ENCODE measurements at regions not wholly inside any gene's neighbourhood (a gene's known extent, or its start where the extent isn't known, plus 50 kb on each side); places are given as distances from the start of the nearest gene placed in this dataset.
"Not testable (repeated sequence)": the region's sequence is repeated elsewhere in the genome, so short reads cannot be mapped to it uniquely, and the experiment has no call there.

DNA sequence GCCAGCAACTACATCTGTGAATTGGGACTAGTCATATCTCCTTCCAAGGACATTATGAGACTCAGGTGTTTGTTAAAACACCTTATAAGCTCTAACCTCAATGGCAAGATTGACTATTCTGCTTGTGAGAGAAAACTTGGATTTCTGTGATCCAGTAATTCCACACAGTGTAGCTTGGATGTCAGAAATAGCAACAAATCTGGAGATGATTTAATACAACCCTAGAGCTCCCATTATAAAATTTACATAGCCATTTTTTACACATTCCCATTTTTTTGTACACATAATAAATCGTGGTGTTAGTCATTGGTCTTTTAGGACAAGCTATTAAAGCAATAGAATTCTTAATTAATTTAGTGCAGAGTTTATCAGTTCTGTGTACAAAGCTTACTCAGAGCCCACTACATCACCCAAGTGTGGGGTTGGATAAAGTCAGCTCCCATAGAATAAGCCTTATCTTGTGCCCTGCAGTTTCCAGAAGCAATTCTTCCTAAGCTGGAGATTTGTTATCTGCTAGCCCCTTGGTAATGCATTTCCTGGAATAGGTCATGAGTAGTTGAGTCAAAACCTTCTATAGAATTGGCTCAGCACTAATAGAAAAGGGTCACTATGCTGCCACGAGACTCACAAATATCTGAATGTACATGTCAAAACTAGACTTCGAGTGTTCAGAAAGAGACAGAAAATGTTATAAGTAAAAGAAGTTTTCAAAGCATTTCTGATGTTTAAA lies 434.0 kb upstream of the RUNX1 start:
- in situ Hi-C loops (cut with MboI; ENCODE audit: low sequenced_read_pairs): no loop called here

DNA sequence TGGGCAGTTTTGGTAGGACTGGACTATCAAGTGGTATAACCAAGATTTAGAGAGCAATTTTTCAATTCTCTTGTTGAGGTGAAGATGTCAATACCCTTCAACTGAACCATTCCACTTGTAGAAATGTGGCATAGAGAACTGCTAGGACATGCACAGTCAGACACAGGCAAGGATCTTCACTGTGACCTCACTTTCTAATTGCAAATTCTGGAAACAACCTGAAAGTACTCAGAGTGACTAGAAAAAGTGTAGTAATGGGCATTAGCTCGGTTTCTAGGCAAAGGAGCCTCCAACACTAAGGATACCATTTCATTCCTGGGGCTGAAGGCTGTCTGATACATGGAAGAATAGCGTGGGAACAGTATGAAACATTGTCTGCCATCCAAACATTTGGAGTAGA lies 433.0 kb upstream of the RUNX1 start:
- in situ Hi-C loops (cut with MboI; ENCODE audit: low sequenced_read_pairs): no loop called here

DNA sequence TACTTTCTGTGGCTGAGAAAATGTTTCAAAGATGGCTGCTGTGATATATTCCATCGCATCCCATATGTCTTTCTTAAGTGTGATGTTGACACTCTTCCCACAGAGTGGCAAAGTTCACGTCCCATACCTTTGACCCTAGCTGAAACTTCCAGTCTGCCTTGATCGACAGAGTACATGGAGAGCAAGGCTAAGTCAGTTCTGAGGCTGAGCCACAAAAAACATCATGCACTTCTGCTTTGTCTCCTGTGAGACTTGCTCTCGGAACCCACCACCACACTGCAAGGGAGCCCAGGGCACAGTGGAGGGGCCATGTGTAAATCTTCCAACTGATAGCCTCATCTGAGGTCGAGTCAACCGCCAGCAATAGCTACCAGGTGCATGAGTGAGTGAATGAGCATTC lies 431.9 kb upstream of the RUNX1 start:
- in situ Hi-C loops (cut with MboI; ENCODE audit: low sequenced_read_pairs): no loop called here

DNA sequence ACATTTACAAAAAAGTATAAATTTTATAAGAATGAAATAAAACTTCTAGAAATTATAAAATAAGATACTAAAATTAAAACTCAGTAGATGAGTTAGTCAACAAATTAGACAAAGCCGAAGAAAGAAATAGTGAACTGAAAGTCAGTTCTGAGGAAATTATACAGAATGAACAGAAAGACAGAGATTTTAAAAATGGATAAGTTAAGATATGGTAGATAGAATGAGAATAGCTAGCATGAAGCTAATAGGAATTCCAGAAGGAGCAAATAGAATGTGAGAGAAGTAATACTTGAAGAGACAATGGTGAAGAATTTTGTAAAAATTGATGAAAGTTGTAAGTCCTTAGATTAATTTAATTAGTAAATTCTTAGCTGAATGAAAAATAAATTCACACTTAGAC lies 430.4 kb upstream of the RUNX1 start:
- in situ Hi-C loops (cut with MboI; ENCODE audit: low sequenced_read_pairs): no loop called here

DNA sequence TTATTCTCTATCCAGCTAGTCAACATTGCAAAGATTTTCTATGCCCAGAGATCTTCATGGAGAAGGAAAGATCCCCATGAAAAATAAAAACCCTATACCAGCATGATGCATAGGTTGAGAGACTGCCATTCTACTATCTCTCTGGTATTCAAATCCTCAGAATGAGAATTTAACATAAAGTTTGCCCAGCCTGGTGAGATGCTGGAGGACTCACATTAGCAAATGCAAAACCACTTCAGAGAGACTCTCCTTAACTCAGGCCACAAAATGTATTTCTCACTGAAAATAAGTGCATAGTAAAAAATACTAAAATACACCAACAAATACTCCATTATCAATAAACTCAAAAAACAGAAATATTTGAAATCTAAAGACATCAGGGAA lies 430.0 kb upstream of the RUNX1 start:
- in situ Hi-C loops (cut with MboI; ENCODE audit: low sequenced_read_pairs): no loop called here

DNA sequence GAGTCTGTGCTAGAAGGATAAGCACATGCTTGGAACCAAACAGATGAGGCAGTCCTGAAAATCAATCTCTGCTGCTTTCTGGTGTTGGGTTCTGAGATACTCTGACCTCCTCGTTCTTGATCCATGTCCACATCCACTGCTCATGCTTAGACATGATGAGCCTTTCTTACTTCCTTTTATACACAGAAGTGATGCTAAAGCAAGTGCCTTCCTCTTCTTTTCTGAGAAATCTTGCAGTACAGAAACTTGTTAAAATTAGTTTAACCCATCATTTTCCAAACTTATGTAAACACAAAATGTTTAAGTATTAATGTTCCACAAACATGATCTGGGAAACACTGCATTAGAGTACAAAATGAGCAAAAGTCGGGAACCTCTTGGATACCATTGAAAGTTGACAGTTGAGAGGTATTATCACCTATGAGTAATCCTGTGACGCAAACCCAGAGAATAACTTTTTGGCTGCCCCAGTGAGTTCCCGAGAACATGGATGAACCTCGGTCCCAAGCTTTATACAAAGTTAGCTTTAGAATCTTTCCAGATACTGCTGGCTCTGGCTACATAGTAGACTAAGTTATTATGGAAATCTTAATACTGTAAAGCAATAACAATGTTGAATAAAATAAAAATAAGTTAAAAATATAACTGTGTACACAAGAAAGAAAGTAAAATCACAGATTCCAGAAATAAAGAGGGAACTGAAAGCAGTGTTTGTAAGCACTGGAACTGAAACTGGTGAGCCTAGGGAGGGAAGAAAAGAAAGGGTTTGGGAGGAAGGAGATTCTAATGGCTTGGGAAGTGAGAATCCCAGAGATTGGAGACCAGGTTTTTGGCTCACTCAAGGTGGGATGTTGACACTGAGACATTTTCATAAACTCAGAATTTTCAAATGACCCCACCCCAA lies 429.3 kb upstream of the RUNX1 start:
- in situ Hi-C loops (cut with MboI; ENCODE audit: low sequenced_read_pairs): no loop called here

DNA sequence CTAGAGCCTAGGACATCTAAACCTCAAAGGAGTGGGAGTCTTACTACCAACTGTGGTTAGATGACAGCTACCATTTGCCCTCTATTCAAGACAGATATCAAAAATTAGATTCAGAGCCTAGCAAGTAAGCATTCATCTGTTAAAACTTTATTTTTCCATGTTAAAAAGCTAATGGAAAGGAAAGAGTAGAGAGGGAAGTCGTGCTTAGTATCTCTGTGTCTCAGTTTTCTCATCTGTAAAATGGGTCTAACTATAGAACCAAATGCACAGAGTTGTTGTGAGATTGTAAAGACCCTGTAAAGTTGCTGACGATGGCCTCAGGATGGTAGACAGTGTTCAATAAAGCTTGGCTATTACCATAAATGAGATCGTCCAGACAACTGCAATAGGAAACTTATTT lies 428.5 kb upstream of the RUNX1 start:
- in situ Hi-C loops (cut with MboI; ENCODE audit: low sequenced_read_pairs): no loop called here

DNA sequence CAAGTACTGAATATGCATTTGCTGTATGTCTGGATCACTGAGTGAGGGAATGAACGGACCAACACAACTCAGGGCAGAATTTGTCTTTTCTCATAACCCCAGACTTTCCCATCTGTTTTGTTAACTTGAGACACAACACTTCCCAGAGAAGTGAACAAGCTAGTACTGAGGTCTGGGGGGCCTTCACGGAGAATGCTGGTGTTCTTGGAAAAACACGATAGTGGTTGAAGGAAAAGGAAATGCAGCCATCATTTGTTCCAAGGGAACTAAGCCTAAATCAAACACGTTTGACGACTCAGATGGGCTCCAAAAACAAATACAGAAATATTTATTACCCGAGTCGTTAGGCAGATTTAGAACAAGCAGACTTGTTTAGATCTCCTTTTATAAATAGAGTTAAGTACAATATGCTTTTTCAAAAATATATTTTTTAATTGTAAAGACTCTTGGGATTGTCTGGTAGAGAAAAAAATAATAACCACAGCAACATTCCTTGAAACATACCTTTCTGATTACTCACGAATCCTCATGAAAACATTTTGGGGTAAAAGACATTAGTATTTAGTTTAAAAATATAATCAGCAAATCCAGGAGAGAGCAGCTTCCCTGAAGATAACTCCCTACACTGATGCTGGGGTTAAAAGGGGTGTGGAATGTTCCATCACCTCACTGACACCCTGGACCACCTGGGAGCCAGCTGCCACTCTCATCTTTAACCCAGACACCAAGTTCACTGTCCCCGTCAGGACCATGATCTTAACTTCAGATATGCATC lies 427.7 kb upstream of the RUNX1 start:
- in situ Hi-C loops (cut with MboI; ENCODE audit: low sequenced_read_pairs): no loop called here

DNA sequence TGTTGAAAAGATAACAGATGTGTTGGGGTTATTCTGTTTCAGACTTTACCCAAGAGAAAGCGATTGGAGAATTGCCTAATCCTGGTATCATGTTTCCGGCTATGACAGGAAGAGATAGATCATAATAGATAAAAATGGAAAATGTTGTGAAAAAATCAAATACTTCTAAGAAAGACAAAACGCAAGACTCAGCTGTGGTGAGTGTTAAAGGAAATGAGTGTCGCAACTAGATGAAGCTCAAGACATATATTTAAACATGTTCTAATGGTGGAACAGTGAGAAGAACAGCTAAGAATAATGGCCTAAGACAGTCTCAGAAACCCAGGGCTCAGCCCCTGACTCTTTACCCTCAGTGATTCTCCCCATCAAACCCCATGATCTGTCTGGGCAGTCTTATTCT lies 426.7 kb upstream of the RUNX1 start:
- in situ Hi-C loops (cut with MboI; ENCODE audit: low sequenced_read_pairs): no loop called here

DNA sequence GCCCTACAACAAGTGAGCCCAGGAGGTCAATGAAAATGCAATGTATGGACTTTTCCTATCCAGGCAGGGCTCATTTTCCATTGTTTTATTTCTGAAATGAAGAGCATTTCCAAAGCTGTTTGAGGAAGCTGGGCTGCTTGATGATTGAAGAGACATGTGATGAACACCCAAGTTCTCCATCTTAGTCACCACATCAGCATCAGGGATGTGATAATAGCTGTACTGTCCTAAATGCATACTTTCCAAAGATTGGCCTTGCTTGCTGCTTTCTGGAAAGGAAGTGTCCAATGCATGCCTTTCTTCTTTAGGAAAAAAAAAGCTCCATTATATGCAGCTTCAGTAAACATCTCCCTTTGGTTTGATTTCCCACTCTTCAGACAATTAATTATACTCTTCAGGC lies 425.9 kb upstream of the RUNX1 start:
- in situ Hi-C loops (cut with MboI; ENCODE audit: low sequenced_read_pairs): no loop called here

DNA sequence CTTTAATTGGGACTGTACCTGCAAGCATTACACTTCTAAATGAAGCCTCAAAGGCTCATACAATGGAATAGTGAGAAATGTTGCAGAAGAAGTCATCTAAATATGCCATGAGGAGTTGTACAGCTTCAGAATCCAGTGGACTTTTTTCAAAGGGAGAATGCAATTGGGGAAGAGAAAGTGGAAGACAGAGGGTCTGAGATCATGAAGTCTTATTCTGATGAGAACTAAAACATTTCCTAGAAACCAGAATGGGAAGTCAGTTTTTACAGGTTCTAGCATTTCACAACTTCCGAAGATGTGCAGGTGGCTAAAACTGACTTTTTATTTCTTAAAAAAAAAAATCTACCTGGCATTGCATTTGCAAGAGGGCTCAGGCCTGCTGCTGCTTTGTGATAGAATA lies 424.4 kb upstream of the RUNX1 start:
- in situ Hi-C loops (cut with MboI; ENCODE audit: low sequenced_read_pairs): no loop called here

DNA sequence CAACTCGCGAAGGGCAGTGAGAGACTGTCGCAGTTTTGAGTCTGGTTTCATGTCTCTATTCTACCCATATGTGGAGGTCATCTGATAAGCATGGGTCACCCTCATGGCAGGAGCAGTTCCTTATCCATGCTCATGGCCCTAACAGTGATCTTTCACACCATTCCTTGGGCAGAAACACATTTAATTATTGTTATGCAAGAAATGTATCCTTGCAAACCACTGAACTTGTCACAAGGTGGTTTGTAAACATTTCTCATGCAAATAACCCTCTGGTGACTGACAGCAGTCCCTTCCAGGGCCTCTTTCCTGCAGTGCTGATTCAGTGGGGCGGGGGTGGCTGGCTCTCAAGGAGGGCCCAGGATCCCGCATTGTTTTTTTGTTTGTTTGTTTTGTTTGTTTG lies 421.4 kb upstream of the RUNX1 start:
- in situ Hi-C loops (cut with MboI; ENCODE audit: low sequenced_read_pairs): no loop called here

DNA sequence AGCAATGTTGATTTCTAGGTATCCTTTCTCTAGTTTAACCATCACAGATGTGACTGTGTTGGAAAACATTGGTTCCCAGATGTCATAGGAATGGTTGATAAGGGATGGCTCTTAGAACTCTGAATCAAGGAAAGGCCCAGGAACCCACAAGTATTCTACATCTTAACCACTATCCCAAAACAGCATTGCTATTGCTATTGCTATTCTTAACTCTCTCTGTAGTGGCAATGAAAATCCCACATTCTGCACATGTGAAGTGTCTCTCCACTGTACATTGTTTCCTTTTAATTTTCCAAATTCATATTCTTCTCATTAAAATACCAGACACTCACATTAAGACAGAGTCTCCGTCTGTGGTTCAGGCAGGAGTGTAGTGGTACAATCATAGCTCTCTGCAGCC lies 420.4 kb upstream of the RUNX1 start:
- in situ Hi-C loops (cut with MboI; ENCODE audit: low sequenced_read_pairs): no loop called here

DNA sequence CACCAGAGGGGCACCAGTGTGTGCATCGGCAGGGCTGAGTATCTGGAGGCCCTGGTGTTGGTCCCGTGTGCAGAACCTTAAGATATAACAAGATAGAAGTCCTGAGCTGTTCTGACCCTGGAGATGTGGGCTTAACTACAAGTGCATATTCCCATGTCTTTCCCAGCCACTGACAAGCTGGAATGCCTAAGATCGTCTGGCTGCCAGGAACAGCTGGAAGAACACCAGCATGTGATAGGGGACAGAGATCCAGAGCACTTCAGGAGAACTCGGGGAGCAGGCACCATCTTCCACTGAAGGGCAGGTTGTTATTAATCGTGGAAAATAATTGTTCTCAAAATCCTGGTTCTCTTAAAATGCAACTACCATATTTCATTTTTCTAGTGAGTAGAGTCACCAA lies 419.9 kb upstream of the RUNX1 start:
- in situ Hi-C loops (cut with MboI; ENCODE audit: low sequenced_read_pairs): no loop called here

DNA sequence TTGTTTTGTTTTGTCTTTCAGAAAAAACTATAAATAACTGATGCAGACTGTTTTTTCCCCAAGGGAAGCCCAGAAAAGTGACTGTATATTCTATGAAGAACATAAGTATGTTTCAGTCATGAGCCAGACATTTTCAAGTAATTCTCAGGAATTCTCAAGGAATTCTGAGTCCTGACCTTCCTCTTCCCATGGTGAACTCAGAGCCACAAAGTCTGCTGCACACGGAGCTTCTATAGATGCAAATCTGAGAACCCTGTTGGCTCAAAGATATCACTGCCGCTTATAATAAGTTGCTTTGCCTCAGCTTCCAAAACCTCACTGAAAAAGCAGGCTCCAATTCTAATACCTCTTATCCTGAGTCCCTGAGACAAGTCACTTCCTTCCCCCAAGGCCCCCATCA lies 418.5 kb upstream of the RUNX1 start:
- in situ Hi-C loops (cut with MboI; ENCODE audit: low sequenced_read_pairs): no loop called here

DNA sequence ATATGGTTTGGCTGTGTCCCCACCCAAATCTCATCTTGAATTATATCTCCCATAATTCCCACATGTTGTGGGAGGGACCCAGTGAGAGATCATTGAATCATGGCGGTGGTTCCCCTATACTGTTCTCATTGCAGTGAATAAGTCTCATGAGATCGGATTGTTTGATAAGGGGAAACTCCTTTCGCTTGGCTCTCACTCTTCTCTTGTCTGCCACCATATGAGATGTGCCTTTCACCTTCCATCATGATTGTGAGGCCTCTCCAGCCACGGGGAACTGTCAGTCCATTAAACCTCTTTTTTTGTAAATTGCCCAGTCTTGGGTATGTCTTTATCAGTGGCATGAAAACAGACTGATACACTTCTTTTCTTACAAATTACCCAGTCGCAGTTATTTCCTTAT lies 417.6 kb upstream of the RUNX1 start:
- in situ Hi-C loops (cut with MboI; ENCODE audit: low sequenced_read_pairs): not testable (repeated sequence)

DNA sequence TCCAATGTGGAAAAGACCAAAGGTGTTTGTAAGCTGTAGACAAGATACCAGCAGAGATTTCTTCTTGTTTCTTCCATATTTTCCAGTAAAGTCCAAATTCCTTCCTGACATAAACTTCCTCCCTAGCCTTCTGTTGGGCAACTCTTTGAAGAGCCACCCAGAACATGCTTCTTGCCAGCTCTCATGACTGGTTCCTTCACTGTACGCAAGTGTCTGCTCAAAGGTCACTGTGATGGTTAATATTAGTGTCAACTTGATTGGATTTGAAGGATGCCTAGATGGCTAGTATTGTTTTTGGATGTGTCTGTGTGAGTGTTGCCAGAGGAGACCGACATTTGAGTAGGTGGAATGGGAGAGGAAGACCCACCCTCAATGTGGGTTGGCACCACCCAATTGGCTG lies 416.6 kb upstream of the RUNX1 start:
- in situ Hi-C loops (cut with MboI; ENCODE audit: low sequenced_read_pairs): no loop called here

DNA sequence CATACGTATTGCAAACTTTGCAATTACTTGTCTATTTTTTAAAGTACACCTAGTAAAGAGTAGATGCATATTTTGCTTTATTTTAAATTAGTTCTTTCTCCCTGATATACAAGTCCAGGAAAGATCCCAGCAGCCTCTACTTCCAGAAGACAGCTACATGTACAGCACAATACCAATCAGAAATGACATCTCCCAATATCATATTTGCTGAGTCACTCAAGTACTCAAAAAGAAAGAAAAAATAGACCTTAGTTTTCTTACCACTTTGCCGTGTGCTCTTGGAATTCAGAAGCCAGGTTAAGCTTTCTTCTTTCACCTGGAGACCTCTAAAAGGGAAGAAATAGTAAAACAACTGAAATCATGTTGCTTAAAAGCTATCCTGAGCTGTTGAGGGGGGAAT lies 412.6 kb upstream of the RUNX1 start:
- in situ Hi-C loops (cut with MboI; ENCODE audit: low sequenced_read_pairs): no loop called here

DNA sequence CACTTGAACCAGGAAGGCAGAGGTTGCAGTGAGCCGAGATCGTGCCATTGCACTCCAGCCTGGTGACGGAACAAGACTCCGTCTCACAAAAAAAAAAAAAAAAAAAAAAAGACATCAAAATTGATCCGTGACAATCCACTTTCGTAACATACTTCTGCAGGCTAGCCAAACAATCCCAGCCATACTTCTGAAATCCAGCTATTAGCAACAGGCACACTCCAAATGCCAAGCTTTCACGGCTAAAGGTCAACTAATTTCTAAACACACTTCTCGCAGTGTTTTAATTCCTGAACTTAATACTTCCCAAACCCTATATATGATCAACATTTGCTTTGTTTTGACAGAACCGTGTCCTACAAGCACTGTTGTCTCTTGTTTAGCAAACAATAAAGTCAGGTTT lies 411.3 kb upstream of the RUNX1 start:
- in situ Hi-C loops (cut with MboI; ENCODE audit: low sequenced_read_pairs): no loop called here

DNA sequence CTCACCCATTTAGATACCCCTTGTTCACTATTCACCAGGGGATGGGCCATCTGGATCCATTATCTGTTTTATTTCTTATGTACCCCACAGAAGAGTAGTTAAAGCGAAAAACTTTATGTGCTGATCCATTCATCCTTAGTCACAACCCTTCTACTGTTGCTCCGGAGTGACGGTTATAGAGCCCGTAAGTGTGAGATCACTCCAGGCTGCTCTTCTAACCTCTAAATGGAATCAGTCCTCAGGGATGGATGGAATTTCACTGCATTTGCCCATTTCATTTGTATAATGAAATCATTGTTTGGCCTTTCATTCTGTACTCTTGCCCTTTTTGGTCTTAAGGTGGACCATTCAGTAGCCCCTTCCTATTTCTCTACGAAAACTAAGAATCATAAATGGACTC lies 409.3 kb upstream of the RUNX1 start:
- in situ Hi-C loops (cut with MboI; ENCODE audit: low sequenced_read_pairs): no loop called here

DNA sequence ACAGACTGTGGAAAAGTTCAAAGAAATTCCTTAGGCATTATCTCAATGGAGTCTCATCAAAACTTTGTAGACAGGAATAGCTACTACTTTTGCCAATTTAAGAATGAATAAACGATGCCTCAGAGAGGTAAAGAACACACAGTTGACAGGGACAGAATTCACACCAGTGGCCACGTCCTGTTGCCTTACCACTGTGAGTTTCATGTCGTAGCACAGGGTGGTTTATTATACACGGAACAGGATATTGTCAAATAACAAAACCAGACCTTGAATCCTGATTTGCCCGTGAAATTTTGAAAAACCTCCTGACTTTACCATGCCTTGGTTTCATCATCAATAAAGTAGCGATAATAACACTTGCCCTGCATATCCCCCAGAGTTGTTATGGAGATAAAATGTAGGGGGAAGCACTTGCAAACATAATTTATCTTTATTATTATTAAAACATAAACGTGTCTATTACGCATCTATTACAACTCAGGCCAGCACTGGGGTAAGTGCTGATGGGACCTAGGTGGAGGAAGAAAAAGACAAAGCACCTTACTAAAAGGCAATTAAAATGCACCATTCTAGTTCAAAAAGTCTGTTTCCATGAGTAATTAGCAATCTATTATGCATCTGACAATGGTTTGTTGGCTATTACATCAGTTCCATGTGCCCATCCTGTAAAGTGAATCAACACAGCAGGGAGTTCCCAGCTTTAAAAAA lies 408.1 kb upstream of the RUNX1 start:
- in situ Hi-C loops (cut with MboI; ENCODE audit: low sequenced_read_pairs): no loop called here
